Vagina (tissue), 2 donors: ENCODE measurements at regions not wholly inside any gene's neighbourhood (a gene's known extent, or its start where the extent isn't known, plus 50 kb on each side); places are given as distances from the start of the nearest gene placed in this dataset.
"Not testable (repeated sequence)": the region's sequence is repeated elsewhere in the genome, so short reads cannot be mapped to it uniquely, and the experiment has no call there.

ENCODE experiments used
- DNase-seq, 2 donors: peaks; one replicate each; pipeline ENCODE4 v3.0.0-alpha.2; 2017; ENCODE audit errors: extremely low spot score in 2 of 2
- H3K27ac ChIP-seq: fragments of 200-600 bp; sonication (generic); one replicate; pipeline ENCODE4 v1.5.1; 2019
- H3K27me3 ChIP-seq: fragments of 200-600 bp; sonication (generic); one replicate; pipeline ENCODE4 v1.5.1; 2019
- H3K36me3 ChIP-seq, 2 donors: fragments of 200-600 bp; sonication (generic); one replicate each; pipeline ENCODE4 v1.5.1; 2017 to 2019
- H3K4me1 ChIP-seq: fragments of 200-600 bp; sonication (generic); one replicate; pipeline ENCODE4 v1.5.1; 2019
- H3K4me3 ChIP-seq, 2 donors: fragments of 200-600 bp; sonication (generic); 1 replicate in 1 of 2; 2 replicates in 1 of 2; pipeline ENCODE4 v1.5.1; 2016 to 2019
- H3K9me3 ChIP-seq: fragments of 200-600 bp; sonication (generic); one replicate; pipeline ENCODE4 v1.5.1; 2019
- POLR2A ChIP-seq, 2 donors: fragments of 450-650 bp; IDR thresholded peaks; one replicate each; pipeline ENCODE4 v1.6.1; 2017; ENCODE audit warnings: antibody characterized with exemption in 2 of 2, mild to moderate bottlenecking in 2 of 2, moderate library complexity in 2 of 2
- POLR2AphosphoS5 ChIP-seq, 2 donors: sonication (generic); formaldehyde crosslinking; IDR thresholded peaks; one replicate each; pipeline ENCODE4 v1.9.0; 2017; ENCODE audit warnings: antibody characterized with exemption in 2 of 2, mild to moderate bottlenecking in 2 of 2, low read depth in 1 of 2; ENCODE audit not compliant: insufficient read depth in 1 of 2
- intact Hi-C: fragments of 100-400 bp; cut with DNase I; formaldehyde crosslinking; loops from one replicate; pipeline ENCODE4 v1.15.1; 2023
- TF ChIP-seq, protein P1 (sequence below), 3 experiments: fragments of 450-650 bp in 2 of 3; fragments of 200-600 bp in 1 of 3; sonication (generic) in 1 of 3; IDR thresholded peaks; one replicate each; pipeline ENCODE4 v1.5.1; 2017 to 2019; ENCODE audit warnings: antibody characterized with exemption in 3 of 3, mild to moderate bottlenecking in 2 of 3, moderate library complexity in 2 of 3

GRCh38 chr21:35506352-35506751 lies 457.2 kb upstream of the RUNX1 start:
- Histone ChIP-seq H3K27me3 (no peaks in the 10 kb centered on the region), H3K36me3 (no peaks in the 10 kb centered on the region), H3K4me1 (peaks cover 12% of the 10 kb centered on the region), H3K27ac (no peak overlapping the region), H3K4me3 (no peak overlapping the region), H3K9me3 (no peaks in the 10 kb centered on the region)
- DNase-seq, result no peak
- intact Hi-C loops, result no loop called here
- TF ChIP-seq POLR2A (IDR thresholded peaks at IDR 0.05), result no peak
- TF ChIP-seq POLR2AphosphoS5 (IDR thresholded peaks at IDR 0.05; ENCODE audit: insufficient read depth in 1 of 2, low read depth in 1 of 2), result no peak
- TF ChIP-seq, protein P1, sequence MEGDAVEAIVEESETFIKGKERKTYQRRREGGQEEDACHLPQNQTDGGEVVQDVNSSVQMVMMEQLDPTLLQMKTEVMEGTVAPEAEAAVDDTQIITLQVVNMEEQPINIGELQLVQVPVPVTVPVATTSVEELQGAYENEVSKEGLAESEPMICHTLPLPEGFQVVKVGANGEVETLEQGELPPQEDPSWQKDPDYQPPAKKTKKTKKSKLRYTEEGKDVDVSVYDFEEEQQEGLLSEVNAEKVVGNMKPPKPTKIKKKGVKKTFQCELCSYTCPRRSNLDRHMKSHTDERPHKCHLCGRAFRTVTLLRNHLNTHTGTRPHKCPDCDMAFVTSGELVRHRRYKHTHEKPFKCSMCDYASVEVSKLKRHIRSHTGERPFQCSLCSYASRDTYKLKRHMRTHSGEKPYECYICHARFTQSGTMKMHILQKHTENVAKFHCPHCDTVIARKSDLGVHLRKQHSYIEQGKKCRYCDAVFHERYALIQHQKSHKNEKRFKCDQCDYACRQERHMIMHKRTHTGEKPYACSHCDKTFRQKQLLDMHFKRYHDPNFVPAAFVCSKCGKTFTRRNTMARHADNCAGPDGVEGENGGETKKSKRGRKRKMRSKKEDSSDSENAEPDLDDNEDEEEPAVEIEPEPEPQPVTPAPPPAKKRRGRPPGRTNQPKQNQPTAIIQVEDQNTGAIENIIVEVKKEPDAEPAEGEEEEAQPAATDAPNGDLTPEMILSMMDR (IDR thresholded peaks at IDR 0.05), result no peak

DNA sequence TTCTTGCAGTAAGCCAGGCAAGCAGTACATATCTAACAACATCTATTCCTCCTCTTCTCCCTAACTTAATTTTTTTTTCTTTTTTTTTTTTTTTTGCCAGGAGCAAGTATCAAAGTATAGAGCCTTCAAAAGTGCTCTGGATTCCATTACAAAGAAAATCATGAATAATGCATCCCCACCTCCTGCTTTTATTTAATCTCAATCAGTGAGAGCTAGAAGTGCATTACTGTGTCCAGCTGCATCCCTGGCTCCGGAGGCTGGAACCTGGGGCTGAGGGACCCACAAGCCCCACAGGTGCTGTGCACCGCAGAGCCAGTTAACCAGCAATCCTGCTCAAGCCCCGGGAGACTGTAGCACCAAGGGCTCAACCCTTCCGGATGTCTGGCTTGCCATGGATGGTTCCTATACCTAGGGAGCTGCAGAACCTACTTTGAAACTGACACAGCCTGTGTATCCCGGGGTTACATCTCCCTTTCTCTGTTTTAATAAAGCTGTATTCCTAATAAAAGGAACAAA lies 455.9 kb upstream of the RUNX1 start:
- Histone ChIP-seq H3K27me3 (no peaks in the 10 kb centered on the region), H3K4me1 (peaks cover 12% of the 10 kb centered on the region)

DNA sequence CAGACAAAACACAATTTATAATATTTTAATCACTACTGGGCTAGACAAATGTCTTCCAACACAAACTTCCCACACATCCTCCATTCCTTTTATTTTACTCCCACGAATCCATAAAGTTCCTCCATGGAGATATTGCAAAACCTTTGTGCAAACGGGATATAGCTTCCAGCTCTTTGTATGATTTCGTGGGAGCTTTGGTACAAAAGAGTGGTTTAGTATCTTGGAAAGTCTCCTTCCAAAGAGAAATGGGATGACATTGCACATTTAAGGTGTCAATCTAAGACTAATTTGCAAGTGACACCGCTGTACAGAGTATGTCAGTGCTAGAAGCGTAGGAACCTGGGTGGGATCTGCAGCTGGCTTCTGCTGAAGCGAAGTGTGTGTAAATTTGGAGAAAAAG lies 455.2 kb upstream of the RUNX1 start:
- no peak overlapping the region for H3K4me3 ChIP-seq
- peaks cover 12% of the 10 kb centered on the region for H3K4me1 ChIP-seq
- H3K27me3 ChIP-seq, result no peaks in the 10 kb centered on the region
- no peaks in the 10 kb centered on the region for H3K36me3 ChIP-seq
- no peak for TF ChIP-seq POLR2AphosphoS5 (IDR thresholded peaks at IDR 0.05; ENCODE audit: insufficient read depth in 1 of 2, low read depth in 1 of 2)
- no peak overlapping the region for H3K27ac ChIP-seq
- DNase-seq, result no peak
- intact Hi-C loops, result no loop called here
- no peaks in the 10 kb centered on the region for H3K9me3 ChIP-seq

More for the DNA sequence above, 455.9 kb upstream of the RUNX1 start:
- intact Hi-C loops, result no loop called here
- H3K27ac ChIP-seq, result no peak overlapping the region
- TF ChIP-seq POLR2A (IDR thresholded peaks at IDR 0.05), result no peak
- TF ChIP-seq POLR2AphosphoS5 (IDR thresholded peaks at IDR 0.05; ENCODE audit: insufficient read depth in 1 of 2, low read depth in 1 of 2), result no peak
- no peaks in the 10 kb centered on the region for H3K9me3 ChIP-seq
- H3K4me3 ChIP-seq, result no peak overlapping the region
- no peak for DNase-seq
- no peaks in the 10 kb centered on the region for H3K36me3 ChIP-seq

DNA sequence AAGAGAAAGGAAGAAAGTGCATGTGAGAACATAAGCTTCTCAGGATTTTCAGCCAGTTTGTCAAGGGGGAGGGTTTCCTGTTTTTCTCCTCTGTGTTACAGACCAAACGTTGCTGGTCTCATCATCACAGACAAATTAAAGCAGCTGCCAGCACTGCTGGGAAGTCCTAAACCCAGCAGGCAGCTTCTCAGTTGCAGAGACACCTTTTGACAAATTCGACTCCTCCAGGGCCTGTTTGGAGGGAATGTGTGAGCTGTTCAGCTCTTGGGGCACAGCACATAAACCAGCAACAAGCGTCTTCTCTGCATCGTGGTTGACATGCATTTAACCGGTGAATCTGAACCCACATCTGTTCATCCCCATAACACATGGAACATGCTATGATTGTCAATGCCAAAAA lies 454.6 kb upstream of the RUNX1 start:
- no peak overlapping the region for H3K27ac ChIP-seq
- no peaks in the 10 kb centered on the region for H3K9me3 ChIP-seq
- peaks cover 12% of the 10 kb centered on the region for H3K4me1 ChIP-seq
- TF ChIP-seq POLR2AphosphoS5 (IDR thresholded peaks at IDR 0.05; ENCODE audit: insufficient read depth in 1 of 2, low read depth in 1 of 2) (no peak), POLR2A (IDR thresholded peaks at IDR 0.05) (no peak)
- TF ChIP-seq, protein P1 (IDR thresholded peaks at IDR 0.05), result no peak
- intact Hi-C loops, result no loop called here
- no peak for DNase-seq
- H3K27me3 ChIP-seq, result no peaks in the 10 kb centered on the region
- H3K36me3 ChIP-seq, result no peaks in the 10 kb centered on the region
- no peak overlapping the region for H3K4me3 ChIP-seq

GRCh38 chr21:35502821-35503220 lies 453.7 kb upstream of the RUNX1 start:
- Histone ChIP-seq H3K9me3 (no peaks in the 10 kb centered on the region), H3K36me3 (no peaks in the 10 kb centered on the region), H3K4me3 (no peak overlapping the region), H3K4me1 (peaks cover 12% of the 10 kb centered on the region), H3K27me3 (no peaks in the 10 kb centered on the region), H3K27ac (no peak overlapping the region)
- no peak for TF ChIP-seq POLR2AphosphoS5 (IDR thresholded peaks at IDR 0.05; ENCODE audit: insufficient read depth in 1 of 2, low read depth in 1 of 2)
- TF ChIP-seq POLR2A (IDR thresholded peaks at IDR 0.05), result no peak
- TF ChIP-seq, protein P1 (IDR thresholded peaks at IDR 0.05), result no peak
- intact Hi-C loops, result no loop called here
- DNase-seq, result no peak

DNA sequence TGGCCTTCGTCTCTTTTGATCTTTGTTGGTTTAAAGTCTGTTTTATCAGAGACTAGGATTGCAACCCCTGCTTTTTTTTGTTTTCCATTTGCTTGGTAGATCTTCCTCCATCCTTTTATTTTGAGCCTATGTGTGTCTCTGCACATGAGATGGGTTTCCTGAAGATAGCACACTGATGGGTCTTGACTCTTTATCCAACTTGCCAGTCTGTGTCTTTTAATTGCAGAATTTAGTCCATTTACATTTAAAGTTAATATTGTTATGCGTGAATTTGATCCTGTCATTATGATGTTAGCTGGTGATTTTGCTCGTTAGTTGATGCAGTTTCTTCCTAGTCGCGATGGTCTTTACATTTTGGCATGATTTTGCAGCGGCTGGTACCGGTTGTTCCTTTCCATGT lies 448.4 kb upstream of the RUNX1 start:
- H3K36me3 ChIP-seq, intact Hi-C loops, H3K27ac ChIP-seq, H3K4me3 ChIP-seq, H3K27me3 ChIP-seq, H3K9me3 ChIP-seq, H3K4me1 ChIP-seq, DNase-seq: not testable (repeated sequence)
